H54 (cell line): ENCODE measurements at regions not wholly inside any gene's neighbourhood (a gene's known extent, or its start where the extent isn't known, plus 50 kb on each side); places are given as distances from the start of the nearest gene placed in this dataset.

Source experiments
- DNase-seq: peaks from one replicate; pipeline ENCODE4 v3.0.0; 2011; ENCODE audit warnings: low spot score, mixed read lengths; ENCODE audit not compliant: insufficient read length
- FAIRE-seq: peaks from 3 replicates; lab custom pipeline; 2011; peaks lifted over from hg19 to GRCh38; lab: Jason Lieb, UNC
- POLR2A ChIP-seq: IDR thresholded peaks from 2 replicates; pipeline ENCODE4 v1.6.1; 2011; ENCODE audit warnings: low read depth, mild to moderate bottlenecking, low read length

GRCh38 chrX:42684065-42684464 lies 93.9 kb downstream of the PPP1R2C start:
- FAIRE-seq (no peak), DNase-seq (no peak)
- no peak for TF ChIP-seq POLR2A

- FAIRE-seq = no peak
- TF ChIP-seq POLR2A = no peak
- no peak for DNase-seq
Measured at GRCh38 chrX:42680666-42681065, 97.3 kb downstream of the PPP1R2C start.

GRCh38 chrX:42678133-42678532 lies 99.8 kb downstream of the PPP1R2C start:
- FAIRE-seq (no peak), DNase-seq (no peak)
- TF ChIP-seq POLR2A = no peak

- no peak for TF ChIP-seq POLR2A
- no peak for DNase-seq
- FAIRE-seq = no peak
Measured at GRCh38 chrX:42673301-42673810, 104.6 kb downstream of the PPP1R2C start.

GRCh38 chrX:42664680-42665079 lies 113.3 kb downstream of the PPP1R2C start:
- DNase-seq (no peak), FAIRE-seq (no peak)
- no peak for TF ChIP-seq POLR2A

GRCh38 chrX:42628471-42628870 lies 149.5 kb downstream of the PPP1R2C start:
- DNase-seq = no peak
- no peak for FAIRE-seq
- no peak for TF ChIP-seq POLR2A

- no peak for FAIRE-seq
- no peak for DNase-seq
- no peak for TF ChIP-seq POLR2A
Measured at GRCh38 chrX:42627891-42628290, 150.1 kb downstream of the PPP1R2C start.

GRCh38 chrX:42624524-42624923 lies 153.4 kb downstream of the PPP1R2C start:
- DNase-seq (no peak), FAIRE-seq (no peak)
- no peak for TF ChIP-seq POLR2A

- TF ChIP-seq POLR2A = no peak
- FAIRE-seq = no peak
- DNase-seq = no peak
Measured at GRCh38 chrX:42619068-42619467, 158.9 kb downstream of the PPP1R2C start.

- DNase-seq (no peak), FAIRE-seq (no peak)
Measured at GRCh38 chrX:42616981-42617380, 161.0 kb downstream of the PPP1R2C start.

GRCh38 chrX:42615161-42615563 lies 162.8 kb downstream of the PPP1R2C start:
- FAIRE-seq (no peak), DNase-seq (no peak)
- no peak for TF ChIP-seq POLR2A

More at GRCh38 chrX:42616981-42617380, 161.0 kb downstream of the PPP1R2C start:
- TF ChIP-seq POLR2A = no peak

GRCh38 chrX:42606591-42606990 lies 171.4 kb downstream of the PPP1R2C start:
- no peak for DNase-seq
- TF ChIP-seq POLR2A = no peak
- no peak for FAIRE-seq

- TF ChIP-seq POLR2A = no peak
- FAIRE-seq (no peak), DNase-seq (no peak)
Measured at GRCh38 chrX:42604302-42604701, 173.7 kb downstream of the PPP1R2C start.

- FAIRE-seq (no peak), DNase-seq (no peak)
- no peak for TF ChIP-seq POLR2A
Measured at GRCh38 chrX:42603016-42603415, 174.9 kb downstream of the PPP1R2C start.

- FAIRE-seq (no peak), DNase-seq (no peak)
- no peak for TF ChIP-seq POLR2A
Measured at GRCh38 chrX:42602566-42602965, 175.4 kb downstream of the PPP1R2C start.
